GM18505 (cell line): ENCODE measurements at regions not wholly inside any gene's neighbourhood (a gene's known extent, or its start where the extent isn't known, plus 50 kb on each side); places are given as distances from the start of the nearest gene placed in this dataset.

Experiments
- ATAC-seq: cut with Tn5 transposase; IDR thresholded peaks from one replicate; pipeline ENCODE4 v1.9.1; 2021; ENCODE audit not compliant: unreplicated experiment
- POLR2A ChIP-seq: IDR thresholded peaks from 4 replicates; pipeline ENCODE4 v1.6.1; 2011; ENCODE audit warnings: borderline replicate concordance; ENCODE audit not compliant: insufficient read depth, insufficient read length; ENCODE audit errors: extremely low read depth

DNA sequence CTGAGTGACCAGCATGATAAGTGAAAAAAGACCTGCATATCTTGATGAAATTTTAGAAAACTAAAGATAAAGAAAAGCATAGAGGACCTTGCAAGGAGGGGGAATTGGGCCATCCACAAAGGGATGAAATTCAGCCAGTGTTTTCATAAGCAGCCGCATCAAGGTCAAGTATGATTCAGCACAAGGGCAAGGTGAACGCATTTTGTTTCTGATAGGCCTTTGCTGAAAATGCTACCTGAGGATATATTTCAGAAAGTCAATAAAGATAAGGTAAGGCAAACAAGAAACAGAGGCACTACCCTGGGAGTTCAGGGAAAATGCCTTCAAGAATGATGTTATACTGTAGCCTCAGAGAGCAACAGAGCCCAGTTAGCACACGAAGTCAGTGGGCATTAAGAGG lies 55.0 kb upstream of the SHH start:
- no peak for TF ChIP-seq POLR2A
- ATAC-seq, result no peak

DNA sequence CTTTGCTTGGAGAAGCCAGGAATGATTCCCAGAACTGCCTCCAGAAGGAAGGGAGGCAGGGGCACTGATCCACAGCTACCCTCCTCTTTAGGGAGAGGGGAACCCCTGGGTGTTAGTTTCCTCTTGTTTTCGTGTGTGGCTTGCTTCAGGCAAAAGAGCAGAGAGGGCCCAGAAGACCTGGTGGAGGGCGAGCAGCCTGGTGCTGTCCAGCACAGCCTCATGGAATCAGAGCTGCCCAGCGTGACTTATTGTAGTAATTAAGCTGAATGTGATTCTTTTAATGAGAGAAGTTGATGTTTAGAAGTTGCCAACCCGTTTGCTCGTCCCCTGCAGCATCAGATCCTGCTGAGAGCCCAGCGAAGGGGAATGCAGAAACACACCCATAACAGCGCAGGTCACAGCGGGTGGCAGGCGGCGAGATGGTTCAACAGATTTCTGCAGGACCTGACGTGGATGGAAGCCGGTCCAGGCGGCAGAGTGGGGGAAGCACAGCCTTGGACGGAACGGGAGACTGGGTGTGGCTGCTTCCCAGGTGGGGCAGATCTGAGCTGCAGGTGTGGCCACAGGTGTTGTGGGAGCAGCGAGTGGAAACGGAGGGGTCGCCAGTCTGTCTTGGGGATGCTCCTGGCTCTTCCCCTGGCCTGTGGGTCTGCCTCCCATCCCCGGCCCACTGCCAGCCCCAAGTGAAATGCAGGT lies 53.7 kb upstream of the SHH start:
- no peak for TF ChIP-seq POLR2A
- no peak for ATAC-seq

DNA sequence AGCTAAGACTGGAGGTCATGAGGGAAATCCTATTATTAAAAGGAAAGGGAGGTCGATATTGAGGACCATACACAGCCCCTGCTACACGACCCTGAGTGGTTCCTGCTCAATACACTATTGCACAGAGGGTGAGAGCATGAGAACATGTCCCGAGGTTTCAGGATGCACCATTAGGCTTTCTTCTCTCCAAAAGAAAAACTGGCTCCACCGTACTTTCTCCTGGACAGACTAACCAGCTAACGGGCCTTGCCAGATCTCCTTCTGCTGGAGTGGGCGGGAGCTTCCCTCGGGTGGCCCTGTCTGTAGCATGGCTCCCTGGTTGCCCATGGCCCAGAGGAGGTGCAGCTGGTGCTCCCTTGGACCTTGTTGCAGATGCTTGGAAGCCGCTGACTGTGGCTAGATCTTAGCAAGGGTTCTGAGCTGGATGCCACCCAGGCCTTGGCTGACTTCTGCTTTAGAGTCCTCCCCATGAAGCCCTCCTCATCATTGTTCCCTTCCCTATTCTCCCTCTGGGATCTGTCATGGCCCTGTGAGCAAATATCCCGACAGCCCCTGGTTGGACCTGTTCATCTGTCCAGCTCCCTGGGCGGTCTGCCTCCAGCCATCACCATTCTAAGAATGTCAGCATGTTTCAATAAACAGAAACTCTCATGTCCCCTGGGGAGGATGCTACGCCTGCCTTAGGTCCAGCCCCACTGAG lies 52.9 kb upstream of the SHH start:
- TF ChIP-seq POLR2A, result no peak
- no peak for ATAC-seq

DNA sequence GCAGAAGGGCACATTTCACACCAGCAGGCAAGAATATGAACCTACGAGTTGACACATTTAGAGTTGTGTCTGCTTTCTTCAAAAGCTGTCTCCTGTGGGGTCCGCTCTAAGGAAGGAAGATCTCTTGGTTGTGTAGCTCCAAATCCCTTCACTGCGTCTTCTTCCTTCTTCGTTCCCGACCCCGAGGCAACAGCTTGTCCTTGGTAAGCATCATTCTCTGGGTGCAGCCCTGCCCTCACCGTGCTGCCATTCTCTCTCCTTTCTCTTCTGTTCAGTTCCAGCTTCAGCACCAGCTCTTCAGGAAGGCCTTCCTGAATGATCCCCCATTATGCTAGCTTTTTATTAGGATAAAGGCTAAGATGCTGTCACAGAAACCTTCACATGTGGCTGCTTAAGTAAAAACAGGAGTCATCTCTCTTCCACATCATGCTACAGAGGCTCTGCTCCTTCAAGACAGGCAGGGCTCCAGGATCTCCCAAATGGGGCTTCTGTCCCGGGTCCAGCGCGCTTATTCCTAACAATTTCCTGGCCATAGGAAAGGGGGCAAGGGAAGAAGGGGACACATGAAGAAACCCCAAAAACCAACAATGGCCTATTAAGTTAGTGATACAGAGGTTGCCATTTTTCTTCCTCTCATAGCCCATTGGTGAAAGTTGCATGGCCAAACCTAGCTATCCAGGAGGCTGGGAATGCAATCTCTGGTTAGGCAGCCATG lies 52.2 kb upstream of the SHH start:
- TF ChIP-seq POLR2A, result no peak
- no peak for ATAC-seq

DNA sequence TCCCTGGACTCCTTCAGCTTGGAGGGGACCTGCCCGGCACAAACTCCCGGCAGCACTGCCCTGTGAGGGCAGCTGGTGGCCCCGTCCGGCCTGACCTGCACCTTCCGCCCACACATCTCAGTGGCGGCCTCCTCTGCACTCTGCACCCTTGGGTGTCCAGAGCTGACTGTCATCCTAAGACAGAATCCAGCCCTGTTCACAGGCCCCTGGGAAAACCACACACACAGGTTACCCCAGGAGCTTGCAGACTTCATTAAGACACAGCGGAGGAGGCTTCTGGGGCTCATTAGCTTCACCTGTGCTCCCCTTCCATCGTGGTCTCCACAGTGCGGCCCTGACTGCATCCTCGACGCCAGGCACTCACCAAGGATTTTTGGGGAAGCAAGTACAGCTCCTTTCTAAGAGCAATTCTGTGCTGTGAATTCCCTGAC lies 51.5 kb upstream of the SHH start:
- no peak for ATAC-seq
- no peak for TF ChIP-seq POLR2A

DNA sequence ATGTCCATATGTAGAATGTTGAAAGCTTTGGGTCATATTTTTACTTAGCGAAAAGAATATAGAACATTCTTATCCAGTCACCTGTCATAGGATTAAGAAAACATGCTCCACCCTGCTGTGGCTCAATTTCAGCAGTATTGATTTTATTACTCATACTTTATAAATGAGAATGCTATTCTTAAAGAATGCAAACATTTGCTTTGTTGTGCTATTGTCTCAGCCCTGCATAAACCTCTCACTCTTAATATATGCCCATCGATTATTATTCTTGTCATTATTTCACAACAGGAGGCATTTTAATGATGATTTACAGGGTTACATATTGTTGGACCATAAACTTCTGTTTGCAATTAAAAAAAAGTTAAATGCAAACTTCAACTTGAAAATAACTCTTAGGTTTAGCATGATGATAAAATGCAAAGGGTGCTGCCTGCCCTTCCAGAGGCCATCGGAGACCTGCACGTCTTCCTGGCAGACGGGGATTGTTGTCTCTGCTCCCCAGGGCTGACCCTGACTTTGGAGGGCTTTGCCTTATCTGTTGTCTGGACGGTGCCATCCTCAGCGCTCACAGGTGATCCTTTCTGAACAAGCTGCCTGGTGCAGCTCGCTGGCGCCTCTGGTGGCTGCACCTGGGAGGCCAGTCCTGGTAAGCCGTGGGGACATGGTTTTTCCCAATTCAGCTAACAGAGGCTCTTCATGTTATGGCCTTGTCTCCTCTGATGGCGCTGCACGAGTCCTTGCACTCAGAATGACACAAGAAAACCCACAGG lies 50.0 kb upstream of the SHH start:
- no peak for TF ChIP-seq POLR2A
- no peak for ATAC-seq
